WTC11 (cell line): ENCODE measurements at regions not wholly inside any gene's neighbourhood (a gene's known extent, or its start where the extent isn't known, plus 50 kb on each side); places are given as distances from the start of the nearest gene placed in this dataset.

Source experiments
- CBFB ChIP-seq: sonication (generic); formaldehyde crosslinking; IDR thresholded peaks from 2 replicates; pipeline ENCODE4 v1.8.1; 2022; ENCODE audit warnings: mild to moderate bottlenecking, low read depth, missing genetic modification reagents
- CREB1 ChIP-seq: sonication (generic); formaldehyde crosslinking; IDR thresholded peaks from 2 replicates; pipeline ENCODE4 v1.8.0; 2023; ENCODE audit warnings: mild to moderate bottlenecking, missing genetic modification reagents
- CTCF ChIP-seq: fragments of 200-600 bp; IDR thresholded peaks from 2 replicates; pipeline ENCODE4 v1.8.0; 2022; ENCODE audit warnings: antibody characterized with exemption
- FOXK1 ChIP-seq: sonication (generic); formaldehyde crosslinking; IDR thresholded peaks from 2 replicates; pipeline ENCODE4 v1.8.0; 2022; ENCODE audit warnings: mild to moderate bottlenecking, moderate library complexity, missing genetic modification reagents
- IRF2 ChIP-seq: sonication (generic); formaldehyde crosslinking; IDR thresholded peaks from 2 replicates; pipeline ENCODE4 v1.8.0; 2022; ENCODE audit warnings: low read depth, missing genetic modification reagents, borderline replicate concordance
- JUN ChIP-seq: sonication (generic); formaldehyde crosslinking; IDR thresholded peaks from 2 replicates; pipeline ENCODE4 v1.8.0; 2023; ENCODE audit warnings: mild to moderate bottlenecking, missing genetic modification reagents
- MAX ChIP-seq: sonication (generic); formaldehyde crosslinking; IDR thresholded peaks from 2 replicates; pipeline ENCODE4 v1.8.0; 2022; ENCODE audit warnings: mild to moderate bottlenecking, missing genetic modification reagents
- PRRX2 ChIP-seq: fragments of 250-450 bp; sonication (Bioruptor Pico); IDR thresholded peaks from 2 replicates; pipeline ENCODE4 v1.8.0; 2021; ENCODE audit warnings: mild to moderate bottlenecking
- ZNF121 ChIP-seq: sonication (generic); formaldehyde crosslinking; IDR thresholded peaks from 2 replicates; pipeline ENCODE4 v1.8.0; 2023; ENCODE audit warnings: missing genetic modification reagents
- TF ChIP-seq, protein P1 (sequence below): sonication (generic); formaldehyde crosslinking; IDR thresholded peaks from 2 replicates; pipeline ENCODE4 v1.8.0; 2022; ENCODE audit warnings: mild to moderate bottlenecking, missing genetic modification reagents

DNA sequence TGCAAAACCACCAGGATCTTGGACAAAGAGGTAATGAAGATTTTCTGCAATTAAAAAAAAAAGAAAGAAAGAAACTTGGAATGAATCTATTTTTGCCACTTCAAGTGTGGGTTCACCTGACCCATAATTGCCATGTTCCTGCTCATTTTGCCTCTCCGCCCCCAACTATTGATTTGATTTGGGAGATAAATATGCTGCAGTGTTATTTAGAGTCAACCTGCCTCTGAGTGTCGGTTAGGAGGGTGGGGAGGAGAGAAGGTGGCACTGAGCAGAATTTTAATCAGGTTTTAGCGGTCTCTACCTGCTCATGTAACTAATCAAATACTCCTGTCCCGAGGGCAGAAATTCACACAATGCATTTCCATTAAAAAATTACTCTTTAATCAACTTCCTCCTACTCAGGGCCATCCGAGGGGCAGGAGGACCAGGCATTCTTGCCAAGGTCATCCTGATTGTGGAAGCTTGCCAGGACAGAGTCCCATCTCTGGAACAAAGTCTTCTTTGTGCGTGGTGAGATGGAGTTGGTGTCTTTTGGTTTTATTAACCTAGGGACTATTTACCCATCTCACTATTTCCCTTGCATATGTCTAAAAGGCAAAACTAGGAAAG lies 300.1 kb downstream of the CDH26 start:
- no peak for TF ChIP-seq CTCF
- TF ChIP-seq FOXK1 (CRISPR knock-in tag), result no peak
- TF ChIP-seq CBFB (CRISPR knock-in tag), result no peak
- no peak for TF ChIP-seq CREB1 (CRISPR knock-in tag)
- no peak for TF ChIP-seq ZNF121
- no peak for TF ChIP-seq IRF2 (CRISPR knock-in tag)
- no peak for TF ChIP-seq MAX (CRISPR knock-in tag)
- TF ChIP-seq PRRX2 (CRISPR knock-in tag), result no peak
- TF ChIP-seq, protein P1, sequence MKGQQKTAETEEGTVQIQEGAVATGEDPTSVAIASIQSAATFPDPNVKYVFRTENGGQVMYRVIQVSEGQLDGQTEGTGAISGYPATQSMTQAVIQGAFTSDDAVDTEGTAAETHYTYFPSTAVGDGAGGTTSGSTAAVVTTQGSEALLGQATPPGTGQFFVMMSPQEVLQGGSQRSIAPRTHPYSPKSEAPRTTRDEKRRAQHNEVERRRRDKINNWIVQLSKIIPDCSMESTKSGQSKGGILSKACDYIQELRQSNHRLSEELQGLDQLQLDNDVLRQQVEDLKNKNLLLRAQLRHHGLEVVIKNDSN (CRISPR knock-in tag), result no peak
- TF ChIP-seq JUN (CRISPR knock-in tag), result no peak
